IMR-90 (cell line): ENCODE measurements at regions not wholly inside any gene's neighbourhood (a gene's known extent, or its start where the extent isn't known, plus 50 kb on each side); places are given as distances from the start of the nearest gene placed in this dataset.

ENCODE experiments used
- CTCF ChIP-seq: conservative IDR thresholded peaks from 2 replicates; pipeline ENCODE4 v1.5.1; 2012; ENCODE audit warnings: mild to moderate bottlenecking, low read depth, low read length, improper control_type of control experiment
- MAFK ChIP-seq: IDR thresholded peaks from 2 replicates; pipeline ENCODE4 v1.6.1; 2012; ENCODE audit warnings: low read depth, low read length, improper control_type of control experiment
- POLR2A ChIP-seq: IDR thresholded peaks from 2 replicates; pipeline ENCODE4 v1.6.1; 2012; ENCODE audit warnings: mild to moderate bottlenecking, low read depth, low read length
- SMC3 ChIP-seq: fragments of 150-350 bp; IDR thresholded peaks from 2 replicates; pipeline ENCODE4 v1.6.1; 2016; ENCODE audit warnings: low read depth, mild to moderate bottlenecking, antibody characterized with exemption, low read length, moderate library complexity
- TF ChIP-seq, protein P1 (sequence below): fragments of 150-350 bp; IDR thresholded peaks from 2 replicates; pipeline ENCODE4 v1.6.1; 2017; ENCODE audit warnings: mild to moderate bottlenecking, antibody characterized with exemption, low read length, low read depth

DNA sequence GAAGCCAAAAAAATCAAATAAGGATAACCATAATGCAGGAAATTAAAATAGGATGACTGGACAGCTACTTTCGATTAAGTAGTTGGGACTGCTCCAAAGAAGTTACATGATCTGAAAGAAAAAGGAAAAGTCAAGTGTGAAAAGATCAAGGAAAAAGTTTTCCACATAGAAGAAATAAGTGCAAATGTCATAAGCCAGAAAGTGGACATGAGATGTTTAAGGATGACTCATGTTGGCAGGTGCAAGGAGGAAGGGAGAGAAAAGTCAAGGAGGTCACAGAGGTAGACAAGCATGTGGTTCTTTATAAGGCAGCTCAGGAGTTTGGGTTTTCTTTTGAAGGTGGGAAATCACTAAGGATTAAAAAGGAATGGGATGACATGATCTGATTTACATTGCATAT lies 89.8 kb upstream of the GPRIN3 start:
- TF ChIP-seq POLR2A (no peak), CTCF (no peak), SMC3 (no peak), MAFK (no peak)
- TF ChIP-seq, protein P1, sequence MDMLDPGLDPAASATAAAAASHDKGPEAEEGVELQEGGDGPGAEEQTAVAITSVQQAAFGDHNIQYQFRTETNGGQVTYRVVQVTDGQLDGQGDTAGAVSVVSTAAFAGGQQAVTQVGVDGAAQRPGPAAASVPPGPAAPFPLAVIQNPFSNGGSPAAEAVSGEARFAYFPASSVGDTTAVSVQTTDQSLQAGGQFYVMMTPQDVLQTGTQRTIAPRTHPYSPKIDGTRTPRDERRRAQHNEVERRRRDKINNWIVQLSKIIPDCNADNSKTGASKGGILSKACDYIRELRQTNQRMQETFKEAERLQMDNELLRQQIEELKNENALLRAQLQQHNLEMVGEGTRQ = no peak
